ENCODE measurements at regions not wholly inside any gene's neighbourhood (a gene's known extent, or its start where the extent isn't known, plus 50 kb on each side); places are given as distances from the start of the nearest gene placed in this dataset.

DNA sequence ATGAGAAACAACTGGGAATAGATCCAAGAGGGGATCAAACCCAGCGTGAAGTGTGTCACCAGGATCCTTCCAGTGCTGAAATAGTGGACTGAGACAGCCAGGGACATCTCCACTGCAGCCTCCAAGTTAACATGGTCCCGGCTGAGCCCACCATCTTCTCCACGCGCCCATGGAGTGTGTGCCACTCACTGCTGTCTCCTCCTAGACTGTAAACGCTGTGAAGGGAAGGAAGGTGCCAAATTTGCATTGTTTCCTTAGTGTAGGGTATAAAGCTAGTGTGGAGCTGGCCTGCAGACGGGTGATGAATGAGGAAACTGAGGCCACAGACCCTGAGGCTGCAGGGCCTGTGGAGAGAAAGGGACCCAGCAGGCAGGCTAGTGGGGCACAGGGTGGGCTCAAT, 183.6 kb downstream of the FOXD2 start:
- Histone ChIP-seq H3K4me1 (no peaks in the 10 kb centered on the region), H3K27ac (no peak overlapping the region), H3K4me3 (no peak overlapping the region), H3K9me3 (no peaks in the 10 kb centered on the region), H3K36me3 (no peaks in the 10 kb centered on the region), H3K27me3 (peaks cover 0 to 15% (median 0%) of the 10 kb centered on the region in 4 donors)
- TF ChIP-seq, protein P1, sequence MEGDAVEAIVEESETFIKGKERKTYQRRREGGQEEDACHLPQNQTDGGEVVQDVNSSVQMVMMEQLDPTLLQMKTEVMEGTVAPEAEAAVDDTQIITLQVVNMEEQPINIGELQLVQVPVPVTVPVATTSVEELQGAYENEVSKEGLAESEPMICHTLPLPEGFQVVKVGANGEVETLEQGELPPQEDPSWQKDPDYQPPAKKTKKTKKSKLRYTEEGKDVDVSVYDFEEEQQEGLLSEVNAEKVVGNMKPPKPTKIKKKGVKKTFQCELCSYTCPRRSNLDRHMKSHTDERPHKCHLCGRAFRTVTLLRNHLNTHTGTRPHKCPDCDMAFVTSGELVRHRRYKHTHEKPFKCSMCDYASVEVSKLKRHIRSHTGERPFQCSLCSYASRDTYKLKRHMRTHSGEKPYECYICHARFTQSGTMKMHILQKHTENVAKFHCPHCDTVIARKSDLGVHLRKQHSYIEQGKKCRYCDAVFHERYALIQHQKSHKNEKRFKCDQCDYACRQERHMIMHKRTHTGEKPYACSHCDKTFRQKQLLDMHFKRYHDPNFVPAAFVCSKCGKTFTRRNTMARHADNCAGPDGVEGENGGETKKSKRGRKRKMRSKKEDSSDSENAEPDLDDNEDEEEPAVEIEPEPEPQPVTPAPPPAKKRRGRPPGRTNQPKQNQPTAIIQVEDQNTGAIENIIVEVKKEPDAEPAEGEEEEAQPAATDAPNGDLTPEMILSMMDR (IDR thresholded peaks at IDR 0.05) = no peak
- TF ChIP-seq POLR2A (IDR thresholded peaks at IDR 0.05) = no peak
- 67 to 73% methylated on average over 5 to 6 of the region's 6 CpGs for WGBS, 2 donors
- intact Hi-C loops (cut with DNase I) = no loop called here
- DNase-seq = no peak

DNA sequence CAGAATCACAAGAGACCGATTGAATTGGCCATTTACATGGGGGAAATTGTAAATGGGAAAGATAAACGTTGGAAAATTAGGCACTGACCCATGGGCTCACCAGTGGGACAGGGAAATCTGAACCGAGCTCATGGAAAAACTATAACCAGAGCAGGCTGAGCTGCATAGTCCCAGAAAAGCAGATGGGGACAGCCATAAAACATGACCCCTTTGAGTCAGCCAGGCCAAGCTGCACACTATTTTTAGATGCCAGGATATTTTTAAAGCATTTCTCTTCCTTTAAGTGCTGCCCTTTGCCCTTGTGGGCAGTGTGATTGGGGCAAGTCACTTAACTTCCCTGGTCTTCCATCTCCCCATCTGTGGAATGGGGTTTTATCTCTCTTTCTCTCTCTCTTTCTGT, 184.1 kb downstream of the FOXD2 start:
- no peak for DNase-seq
- intact Hi-C loops (cut with DNase I) = no loop called here

DNA sequence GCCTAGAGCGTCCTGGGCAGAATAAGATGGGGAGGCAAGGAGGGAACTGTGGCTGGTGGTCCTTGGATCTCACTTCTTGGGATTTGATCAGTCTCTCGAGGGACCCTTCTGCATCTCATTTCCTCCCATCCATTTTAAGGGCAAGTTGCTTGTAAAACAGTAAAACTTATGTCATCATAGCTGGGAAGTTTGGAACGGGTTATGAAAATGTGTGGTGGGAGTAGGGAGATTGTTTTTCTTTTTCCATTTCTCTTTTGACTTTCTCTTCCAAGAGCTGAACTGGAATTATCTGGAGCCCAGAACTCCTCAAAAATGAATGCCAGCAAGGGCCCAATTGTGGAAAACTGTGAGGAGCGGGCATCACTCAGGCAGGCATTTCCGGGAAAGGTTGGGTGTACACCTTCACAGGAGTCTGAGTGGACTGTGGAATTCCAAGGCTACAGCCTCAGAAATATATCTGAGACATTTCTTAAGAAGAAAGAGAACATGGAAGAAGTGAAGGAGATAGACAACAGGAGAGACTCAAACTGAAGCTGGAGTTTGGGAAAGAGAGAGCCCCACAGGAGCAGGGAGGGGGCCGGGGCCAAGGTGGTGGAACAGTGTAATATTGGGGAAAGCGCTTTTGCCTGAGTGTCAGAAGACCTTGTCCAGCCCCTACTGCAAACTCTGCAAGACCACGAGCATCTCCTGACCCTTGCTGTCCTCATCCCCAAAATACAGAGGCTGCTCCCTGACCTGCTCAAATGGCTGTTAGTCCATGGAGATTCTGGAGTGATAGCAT, 185.1 kb downstream of the FOXD2 start:
- no peaks in the 10 kb centered on the region for H3K9me3 ChIP-seq
- TF ChIP-seq, protein P1 (IDR thresholded peaks at IDR 0.05) = no peak
- no peak for TF ChIP-seq POLR2A (IDR thresholded peaks at IDR 0.05)
- intact Hi-C loops (cut with DNase I) = no loop called here
- DNase-seq = no peak
- H3K27ac ChIP-seq = no peak overlapping the region
- H3K36me3 ChIP-seq = no peaks in the 10 kb centered on the region
- 81% methylated on average over 8 of the region's 8 CpGs for WGBS, 2 donors
- peaks cover 0 to 16% (median 0%) of the 10 kb centered on the region in 4 donors for H3K27me3 ChIP-seq
- H3K4me1 ChIP-seq = no peaks in the 10 kb centered on the region
- no peak overlapping the region for H3K4me3 ChIP-seq

More for the DNA sequence above, 184.1 kb downstream of the FOXD2 start:
- WGBS, 2 donors = 28 to 56% methylated on average over 2 to 3 of the region's 3 CpGs
- no peaks in the 10 kb centered on the region for H3K36me3 ChIP-seq
- H3K4me3 ChIP-seq = no peak overlapping the region
- H3K27me3 ChIP-seq = peaks cover 0 to 15% (median 0%) of the 10 kb centered on the region in 4 donors
- TF ChIP-seq, protein P1 (IDR thresholded peaks at IDR 0.05) = no peak
- no peak for TF ChIP-seq POLR2A (IDR thresholded peaks at IDR 0.05)
- H3K27ac ChIP-seq = no peak overlapping the region
- no peaks in the 10 kb centered on the region for H3K4me1 ChIP-seq
- no peaks in the 10 kb centered on the region for H3K9me3 ChIP-seq

DNA sequence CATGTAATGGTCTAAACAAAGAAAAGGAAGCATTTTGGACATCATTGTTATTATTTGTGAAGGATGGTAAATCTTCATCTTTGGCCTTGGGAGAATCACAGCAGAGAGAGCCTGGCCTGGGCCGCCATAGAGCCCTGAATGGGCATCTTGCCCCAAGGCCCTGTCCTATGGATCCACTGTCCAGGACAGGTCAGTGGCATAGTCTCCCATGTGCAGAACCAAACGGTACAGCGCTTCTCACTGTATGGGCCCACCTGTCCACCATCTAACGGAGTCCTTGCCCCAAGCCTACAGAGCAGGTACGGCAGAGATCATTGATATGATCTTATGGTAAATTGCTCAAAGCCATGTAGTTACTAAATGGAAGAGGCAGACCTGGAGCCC, 185.7 kb downstream of the FOXD2 start:
- WGBS, 2 donors = 86 to 100% methylated on average over 3 to 5 of the region's 5 CpGs
- no peak for DNase-seq
- no peak overlapping the region for H3K27ac ChIP-seq
- H3K4me3 ChIP-seq = no peak overlapping the region
- H3K27me3 ChIP-seq = peaks cover 0 to 19% (median 0%) of the 10 kb centered on the region in 4 donors
- no peak for TF ChIP-seq POLR2A (IDR thresholded peaks at IDR 0.05)
- TF ChIP-seq, protein P1 (IDR thresholded peaks at IDR 0.05) = no peak
- no peaks in the 10 kb centered on the region for H3K4me1 ChIP-seq
- no peaks in the 10 kb centered on the region for H3K36me3 ChIP-seq
- no peaks in the 10 kb centered on the region for H3K9me3 ChIP-seq
- intact Hi-C loops (cut with DNase I) = no loop called here

DNA sequence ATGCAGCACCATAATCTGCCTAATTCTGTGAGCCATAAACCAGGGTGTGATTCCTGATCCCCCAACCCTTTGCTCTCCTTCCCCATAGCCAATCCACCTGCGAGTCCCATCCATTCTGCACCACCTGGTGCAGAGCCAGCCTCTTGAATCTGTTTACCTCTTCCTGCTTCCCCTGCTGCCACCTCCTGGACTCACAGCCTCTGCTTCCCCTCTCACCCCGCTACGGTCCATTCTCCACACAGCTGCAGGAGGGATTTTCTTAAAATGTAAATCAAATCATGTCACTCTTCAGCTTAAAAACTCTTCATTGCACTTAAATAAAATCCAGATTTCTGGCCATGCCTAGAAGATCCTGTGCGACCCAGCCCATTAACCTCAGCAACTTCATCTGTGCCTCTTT, 186.7 kb downstream of the FOXD2 start:
- peaks cover 0 to 20% (median 0%) of the 10 kb centered on the region in 4 donors for H3K27me3 ChIP-seq
- intact Hi-C loops (cut with DNase I) = no loop called here
- H3K9me3 ChIP-seq = no peaks in the 10 kb centered on the region
- no peaks in the 10 kb centered on the region for H3K36me3 ChIP-seq
- WGBS, 2 donors = 58 to 63% methylated on average over 4 of the region's 4 CpGs
- TF ChIP-seq, protein P1 (IDR thresholded peaks at IDR 0.05) = peak in 2 of 6 experiments; percentile 31 to 37
- no peak for TF ChIP-seq POLR2A (IDR thresholded peaks at IDR 0.05)
- H3K27ac ChIP-seq = no peak overlapping the region
- no peak overlapping the region for H3K4me3 ChIP-seq
- DNase-seq = no peak
- H3K4me1 ChIP-seq = no peaks in the 10 kb centered on the region

Data from esophagus squamous epithelium (tissue), 5 donors.